ENCODE measurements at regions not wholly inside any gene's neighbourhood (a gene's known extent, or its start where the extent isn't known, plus 50 kb on each side); places are given as distances from the start of the nearest gene placed in this dataset.
"Not testable (repeated sequence)": the region's sequence is repeated elsewhere in the genome, so short reads cannot be mapped to it uniquely, and the experiment has no call there.

- DNase-seq (ENCODE audit: low spot score) = not testable (repeated sequence)
Measured at GRCh38 chr2:13699939-13700338, 932.6 kb upstream of the LRATD1 start.

- no peak for DNase-seq (ENCODE audit: low spot score)
Measured at GRCh38 chr2:13711154-13711553, 921.4 kb upstream of the LRATD1 start.

- DNase-seq (ENCODE audit: low spot score) = no peak
Measured at GRCh38 chr2:13714466-13714865, 918.1 kb upstream of the LRATD1 start.

- DNase-seq (ENCODE audit: low spot score) = no peak
Measured at GRCh38 chr2:13725945-13726344, 906.6 kb upstream of the LRATD1 start.

- DNase-seq (ENCODE audit: low spot score) = no peak
Measured at GRCh38 chr2:13745330-13745729, 887.2 kb upstream of the LRATD1 start.

- DNase-seq (ENCODE audit: low spot score) = no peak
Measured at GRCh38 chr2:13751955-13752354, 880.6 kb upstream of the LRATD1 start.

- DNase-seq (ENCODE audit: low spot score) = no peak
Measured at GRCh38 chr2:13758412-13758811, 874.1 kb upstream of the LRATD1 start.

GRCh38 chr2:13768274-13768673 lies 864.2 kb upstream of the LRATD1 start:
- no peak for DNase-seq (ENCODE audit: low spot score)

- DNase-seq (ENCODE audit: low spot score) = no peak
Measured at GRCh38 chr2:13770279-13770678, 862.2 kb upstream of the LRATD1 start.

GRCh38 chr2:13779996-13780395 lies 852.5 kb upstream of the LRATD1 start:
- DNase-seq (ENCODE audit: low spot score) = no peak

- no peak for DNase-seq (ENCODE audit: low spot score)
Measured at GRCh38 chr2:13791019-13791547, 841.4 kb upstream of the LRATD1 start.

- DNase-seq (ENCODE audit: low spot score) = no peak
Measured at GRCh38 chr2:13806539-13806938, 826.0 kb upstream of the LRATD1 start.

GRCh38 chr2:13813236-13813635 lies 819.3 kb upstream of the LRATD1 start:
- no peak for DNase-seq (ENCODE audit: low spot score)

GRCh38 chr2:13818002-13818401 lies 814.5 kb upstream of the LRATD1 start:
- no peak for DNase-seq (ENCODE audit: low spot score)

- no peak for DNase-seq (ENCODE audit: low spot score)
Measured at GRCh38 chr2:13819896-13820295, 812.6 kb upstream of the LRATD1 start.

- DNase-seq (ENCODE audit: low spot score) = no peak
Measured at GRCh38 chr2:13821255-13821880, 811.1 kb upstream of the LRATD1 start.

GRCh38 chr2:13822365-13822764 lies 810.2 kb upstream of the LRATD1 start:
- DNase-seq (ENCODE audit: low spot score) = no peak

GRCh38 chr2:13826314-13826853 lies 806.1 kb upstream of the LRATD1 start:
- no peak for DNase-seq (ENCODE audit: low spot score)

GRCh38 chr2:13858626-13859025 lies 773.9 kb upstream of the LRATD1 start:
- DNase-seq (ENCODE audit: low spot score) = no peak

GRCh38 chr2:13868275-13868674 lies 764.2 kb upstream of the LRATD1 start:
- DNase-seq (ENCODE audit: low spot score) = not testable (repeated sequence)

- no peak for DNase-seq (ENCODE audit: low spot score)
Measured at GRCh38 chr2:13876491-13877037, 756.0 kb upstream of the LRATD1 start.

GRCh38 chr2:13877571-13877970 lies 754.9 kb upstream of the LRATD1 start:
- DNase-seq (ENCODE audit: low spot score) = no peak

GRCh38 chr2:13884291-13884976 lies 748.1 kb upstream of the LRATD1 start:
- DNase-seq (ENCODE audit: low spot score) = no peak

Measured in D341Med (cell line).